Small intestine (tissue), 7 donors: ENCODE measurements at regions not wholly inside any gene's neighbourhood (a gene's known extent, or its start where the extent isn't known, plus 50 kb on each side); places are given as distances from the start of the nearest gene placed in this dataset.

Experiments used
- DNase-seq, 2 donors: peaks; one replicate each; pipeline versions ENCODE4 v3.0.0 to v3.0.0-alpha.2; 2013
- FAIRE-seq: peaks from 2 replicates; lab custom pipeline; 2012; peaks lifted over from hg19 to GRCh38; lab: Jason Lieb, UNC
- H3K27ac ChIP-seq, 3 donors: one replicate each; pipeline ENCODE4 v1.5.1; 2013; ENCODE audit warnings: low read length in 2 of 3, mild to moderate bottlenecking in 2 of 3, control low read depth in 1 of 3, inconsistent platforms in 1 of 3, low read depth in 1 of 3, moderate library complexity in 1 of 3
- H3K27me3 ChIP-seq, 3 donors: one replicate each; pipeline ENCODE4 v1.6.1; 2013; ENCODE audit warnings: low read length in 3 of 3, inconsistent platforms in 1 of 3; ENCODE audit not compliant: control insufficient read depth in 3 of 3, insufficient read depth in 3 of 3
- H3K36me3 ChIP-seq, 3 donors: one replicate each; pipeline ENCODE4 v1.6.1; 2013; ENCODE audit warnings: low read length in 3 of 3, inconsistent platforms in 1 of 3, low read depth in 1 of 3, mild to moderate bottlenecking in 1 of 3, moderate library complexity in 1 of 3; ENCODE audit not compliant: control insufficient read depth in 3 of 3, insufficient read depth in 2 of 3
- H3K4me1 ChIP-seq, 3 donors: one replicate each; pipeline ENCODE4 v1.6.1; 2013; ENCODE audit warnings: low read length in 2 of 3, inconsistent platforms in 1 of 3, low read depth in 1 of 3, mild to moderate bottlenecking in 1 of 3, moderate library complexity in 1 of 3; ENCODE audit not compliant: control insufficient read depth in 3 of 3, insufficient read depth in 2 of 3
- H3K4me3 ChIP-seq, 3 donors: one replicate each; pipeline ENCODE4 v1.5.1; 2013; ENCODE audit warnings: low read length in 3 of 3, control low read depth in 1 of 3, inconsistent platforms in 1 of 3, low read depth in 1 of 3, mild to moderate bottlenecking in 1 of 3, moderate library complexity in 1 of 3
- H3K9me3 ChIP-seq, 2 donors: one replicate each; pipeline ENCODE4 v1.6.1; 2013; ENCODE audit warnings: low read depth in 1 of 2, low read length in 1 of 2; ENCODE audit not compliant: control insufficient read depth in 2 of 2, insufficient read depth in 1 of 2
- WGBS, 3 donors: extraction: QIAGEN DNeasy Blood & Tissue Kit; methylation state at CpG; one replicate each; pipeline ENCODE4 v1.1.7; 2013; 5-methylcytosine and 5-hydroxymethylcytosine counted together
- donor health status: healthy with polysubstance abuse.
- donor health status: control.
- donor health status: control.
- donor health status: Bipolar disorder and iron deficiency.
- donor health status: healthy.

DNA sequence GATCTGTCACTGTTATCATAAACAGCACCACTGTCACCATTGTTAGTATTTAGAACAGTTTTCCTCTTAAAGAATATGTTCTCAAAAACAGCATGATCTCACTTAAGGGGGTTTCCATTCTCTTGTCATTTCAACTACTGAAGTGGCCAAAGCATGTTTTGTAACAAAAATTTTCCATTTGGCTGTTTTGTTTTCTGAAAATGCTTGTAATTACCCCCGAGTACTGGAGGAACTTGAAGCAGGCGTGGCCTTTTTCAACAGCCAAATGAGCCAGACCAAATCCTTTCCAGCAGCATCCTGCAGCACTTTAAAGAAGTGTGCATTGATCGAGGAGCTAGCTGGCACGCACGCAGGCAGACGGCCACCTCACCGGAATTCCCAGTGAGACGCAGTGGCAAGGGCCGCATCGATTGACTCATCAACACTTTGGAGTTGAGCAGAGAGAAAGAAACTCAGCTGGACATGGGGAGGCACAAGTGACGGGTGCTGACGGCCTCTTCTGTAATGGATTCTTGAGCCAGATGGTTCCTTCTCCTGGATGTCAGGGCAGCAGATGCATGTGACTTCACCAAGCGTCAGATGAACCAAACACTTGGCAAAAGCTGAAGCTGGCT lies 234.3 kb upstream of the IGF1R start:
- Histone ChIP-seq H3K4me3 (no peak overlapping the region), H3K27ac (no peak overlapping the region), H3K36me3 (no peaks in the 10 kb centered on the region), H3K9me3 (peaks cover 0 to 4% of the 10 kb centered on the region in 2 donors), H3K27me3 (no peaks in the 10 kb centered on the region), H3K4me1 (no peaks in the 10 kb centered on the region)
- no peak for FAIRE-seq
- no peak for DNase-seq
- 64 to 82% (median 79%) methylated on average over 13 of the region's 13 CpGs for WGBS, 3 donors

DNA sequence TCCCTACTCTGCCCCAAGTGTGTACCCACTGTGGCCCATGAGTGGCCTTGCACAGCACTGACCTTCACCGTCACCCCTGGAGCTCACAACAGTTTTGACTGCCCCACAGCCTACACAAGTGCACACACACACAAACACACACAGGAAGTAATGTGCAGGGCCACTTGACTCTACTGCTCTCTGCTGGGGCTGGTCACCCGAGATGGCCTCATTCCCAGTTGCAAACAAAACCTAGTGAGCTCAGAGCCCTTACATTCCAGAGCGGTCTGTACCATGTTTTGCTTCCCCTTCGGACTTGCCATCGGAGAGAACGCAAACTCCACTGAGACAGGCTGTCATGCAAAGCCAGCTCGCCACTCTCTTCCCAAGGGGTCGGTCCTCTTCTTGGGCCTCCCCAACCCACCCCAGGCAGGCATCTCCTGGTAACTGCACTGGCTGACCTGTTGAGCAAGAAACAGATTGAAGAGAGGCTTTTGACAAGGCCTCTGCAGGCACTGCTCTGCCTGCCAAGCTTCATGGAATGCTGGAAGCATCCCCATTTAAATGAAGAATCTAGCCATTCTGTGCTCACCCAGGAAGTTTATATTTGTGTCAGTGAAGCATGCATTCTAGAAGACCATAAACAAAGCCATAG lies 232.0 kb upstream of the IGF1R start:
- peak overlapping the region in 1 of 3 donors; percentile 32 for H3K27ac ChIP-seq
- no peak for FAIRE-seq
- WGBS, 3 donors: 63 to 79% (median 73%) methylated on average over 8 of the region's 8 CpGs
- H3K4me1 ChIP-seq: peaks cover 0 to 1% (median 0%) of the 10 kb centered on the region in 3 donors
- DNase-seq: no peak
- H3K36me3 ChIP-seq: no peaks in the 10 kb centered on the region
- no peak overlapping the region for H3K4me3 ChIP-seq
- peaks cover 0 to 16% (median 0%) of the 10 kb centered on the region in 3 donors for H3K27me3 ChIP-seq
- H3K9me3 ChIP-seq: peaks cover 0 to 4% of the 10 kb centered on the region in 2 donors

DNA sequence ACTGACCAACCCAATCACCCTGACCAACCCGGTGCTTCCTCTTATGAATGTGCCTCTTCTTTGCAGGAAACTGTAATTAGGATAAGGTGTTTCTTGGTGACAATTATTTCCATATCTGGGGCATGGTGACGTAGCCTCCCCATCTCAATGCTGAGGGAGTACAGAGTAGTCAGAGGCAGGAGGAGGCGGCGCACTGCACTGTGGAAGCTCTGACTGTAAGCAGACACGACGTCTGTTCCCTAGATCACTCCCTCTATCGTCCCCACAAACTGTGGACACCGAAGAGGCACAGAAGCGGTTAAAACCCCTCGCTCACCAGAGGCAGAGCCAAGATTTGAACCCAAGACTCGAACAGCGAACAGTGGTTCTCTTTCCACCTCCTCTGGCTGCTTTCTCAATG lies 231.0 kb upstream of the IGF1R start:
- FAIRE-seq (no peak), DNase-seq (no peak)
- H3K9me3 ChIP-seq: peaks cover 0 to 4% of the 10 kb centered on the region in 2 donors
- H3K27me3 ChIP-seq: peaks cover 0 to 26% (median 2%) of the 10 kb centered on the region in 3 donors
- peaks cover 0 to 7% (median 0%) of the 10 kb centered on the region in 3 donors for H3K4me1 ChIP-seq
- no peak overlapping the region for H3K27ac ChIP-seq
- H3K4me3 ChIP-seq: no peak overlapping the region
- H3K36me3 ChIP-seq: no peaks in the 10 kb centered on the region
- 80 to 89% (median 87%) methylated on average over 12 of the region's 12 CpGs for WGBS, 3 donors

DNA sequence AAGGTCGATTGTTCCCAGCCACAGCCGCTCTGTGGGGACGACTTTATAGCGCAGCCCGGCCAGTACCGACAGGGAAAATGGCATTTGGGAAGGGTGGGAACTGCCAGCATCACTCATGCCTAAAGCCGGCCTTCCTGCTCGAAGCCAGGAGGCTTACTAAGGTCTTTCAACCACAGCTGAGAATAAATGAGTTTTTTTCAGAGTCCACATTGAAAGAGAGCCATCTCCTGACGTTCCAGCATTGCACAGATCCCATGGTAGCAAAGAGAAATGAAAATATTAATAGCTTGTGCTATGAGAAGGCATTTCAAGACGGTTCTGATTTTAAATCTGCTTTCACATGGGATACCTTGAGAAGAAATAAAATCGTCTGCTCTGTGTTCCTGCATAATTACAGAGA lies 230.2 kb upstream of the IGF1R start:
- Histone ChIP-seq H3K36me3 (no peaks in the 10 kb centered on the region), H3K27me3 (peaks cover 0 to 34% (median 4%) of the 10 kb centered on the region in 3 donors), H3K27ac (no peak overlapping the region), H3K4me3 (no peak overlapping the region), H3K9me3 (peaks cover 0 to 2% of the 10 kb centered on the region in 2 donors), H3K4me1 (peaks cover 0 to 7% (median 0%) of the 10 kb centered on the region in 3 donors)
- 76 to 78% (median 77%) methylated on average over 11 of the region's 11 CpGs for WGBS, 3 donors
- FAIRE-seq: no peak
- no peak for DNase-seq

DNA sequence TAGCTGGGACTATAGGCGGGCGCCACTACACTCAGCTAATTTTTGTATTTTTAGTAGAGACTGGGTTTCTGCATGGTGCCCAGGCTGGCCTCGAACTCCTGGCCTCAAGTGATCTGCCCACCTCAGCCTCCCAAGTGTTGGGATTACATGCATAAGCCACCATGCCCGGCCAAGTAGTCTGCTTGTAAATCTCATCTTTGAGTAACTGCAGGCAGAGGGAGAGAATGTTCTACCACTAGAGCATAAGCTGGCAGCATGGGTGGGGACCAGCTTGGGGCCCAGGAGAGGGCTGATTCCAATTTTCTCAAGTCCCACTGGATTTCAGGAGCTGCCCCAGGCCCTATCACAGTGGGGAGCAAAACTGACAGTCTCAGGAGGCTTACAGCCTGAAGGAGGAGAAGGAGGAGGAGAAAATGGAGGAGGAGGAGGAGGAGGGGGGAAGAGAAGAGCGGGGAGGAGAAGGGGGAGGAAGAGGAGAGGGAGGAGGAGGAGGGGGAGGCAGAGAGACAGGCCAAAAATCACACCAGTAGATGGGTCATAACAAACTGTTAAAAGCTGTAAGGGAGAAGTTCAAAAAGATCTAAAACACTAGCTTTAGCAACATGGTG lies 229.1 kb upstream of the IGF1R start:
- FAIRE-seq (no peak), DNase-seq (no peak)
- peaks cover 0 to 35% (median 4%) of the 10 kb centered on the region in 3 donors for H3K27me3 ChIP-seq
- WGBS, 3 donors: 64 to 81% (median 70%) methylated on average over 5 of the region's 5 CpGs
- H3K4me1 ChIP-seq: peaks cover 0 to 7% (median 0%) of the 10 kb centered on the region in 3 donors
- no peaks in the 10 kb centered on the region for H3K36me3 ChIP-seq
- no peaks in the 10 kb centered on the region for H3K9me3 ChIP-seq
- no peak overlapping the region for H3K27ac ChIP-seq
- H3K4me3 ChIP-seq: no peak overlapping the region

DNA sequence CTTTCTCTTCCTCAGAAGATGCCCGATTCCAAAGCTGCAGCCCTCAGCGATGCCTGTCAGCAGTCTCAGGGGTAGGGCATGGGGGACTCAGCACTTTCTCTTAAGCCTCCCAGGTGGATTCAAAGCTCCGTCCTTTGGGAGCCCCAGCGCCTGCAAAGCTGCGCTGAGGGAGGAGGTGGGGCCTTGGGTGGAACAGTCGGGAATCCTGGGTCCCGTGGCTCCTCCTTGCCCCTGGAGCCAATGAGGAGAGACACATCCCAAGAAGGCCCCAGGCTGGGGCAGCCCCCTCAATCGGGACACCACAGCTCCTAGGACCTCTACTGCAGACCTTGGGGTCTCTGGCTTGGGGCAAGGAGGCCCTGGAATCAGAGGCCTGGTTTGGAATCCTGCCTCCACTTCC lies 227.5 kb upstream of the IGF1R start:
- WGBS, 3 donors: 50 to 52% (median 52%) methylated on average over 8 of the region's 8 CpGs
- no peak for FAIRE-seq
- H3K4me3 ChIP-seq: no peak overlapping the region

DNA sequence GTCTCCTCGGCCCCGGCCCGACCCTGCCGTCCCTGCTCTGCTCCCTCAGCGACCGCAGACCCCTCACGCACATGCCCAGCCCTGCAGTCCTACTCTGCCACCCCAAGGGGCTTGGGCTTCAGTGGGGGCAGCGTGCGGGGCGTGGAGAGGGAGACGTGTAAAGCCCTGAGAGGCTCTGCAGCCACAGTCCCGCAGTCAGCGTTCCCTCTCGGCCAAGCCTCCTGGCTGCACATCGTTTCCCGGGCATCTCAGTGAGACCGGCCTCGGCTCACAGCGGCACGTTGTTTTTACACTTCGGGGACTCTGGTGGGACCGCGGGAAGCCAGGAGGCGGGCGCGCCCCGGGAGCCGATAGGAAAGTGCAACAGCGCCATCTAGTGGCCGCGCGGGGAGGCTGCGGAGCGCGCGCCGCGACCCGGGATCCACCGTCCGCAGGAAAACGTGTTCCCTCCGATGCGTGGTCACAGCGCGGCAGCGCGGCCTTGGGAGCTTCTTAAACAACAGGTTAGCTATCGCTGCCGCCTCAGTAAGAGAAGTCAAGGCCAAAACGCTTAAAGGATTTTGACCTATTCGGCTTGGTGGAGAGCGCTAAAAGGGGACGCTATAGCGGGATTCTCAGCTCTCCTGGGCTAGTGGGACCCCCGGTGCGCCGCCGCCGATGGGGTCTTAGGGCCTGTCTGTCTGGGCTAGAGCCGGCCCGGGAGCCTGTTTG lies 226.8 kb upstream of the IGF1R start:
- Histone ChIP-seq H3K4me3 (peak overlapping the region in 1 of 3 donors; percentile 8), H3K27me3 (peaks cover 0 to 44% (median 4%) of the 10 kb centered on the region in 3 donors), H3K4me1 (peaks cover 0 to 7% (median 0%) of the 10 kb centered on the region in 3 donors), H3K9me3 (no peaks in the 10 kb centered on the region), H3K27ac (no peak overlapping the region), H3K36me3 (no peaks in the 10 kb centered on the region)
- DNase-seq: peak; percentile 24 to 67
- WGBS, 3 donors: 4 to 5% (median 5%) methylated on average over 61 to 62 of the region's 62 CpGs
- no peak for FAIRE-seq

More for the DNA sequence above, 227.5 kb upstream of the IGF1R start:
- peaks cover 0 to 38% (median 4%) of the 10 kb centered on the region in 3 donors for H3K27me3 ChIP-seq
- no peak overlapping the region for H3K27ac ChIP-seq
- no peak for DNase-seq
- peaks cover 0 to 7% (median 0%) of the 10 kb centered on the region in 3 donors for H3K4me1 ChIP-seq
- H3K9me3 ChIP-seq: no peaks in the 10 kb centered on the region
- H3K36me3 ChIP-seq: no peaks in the 10 kb centered on the region

DNA sequence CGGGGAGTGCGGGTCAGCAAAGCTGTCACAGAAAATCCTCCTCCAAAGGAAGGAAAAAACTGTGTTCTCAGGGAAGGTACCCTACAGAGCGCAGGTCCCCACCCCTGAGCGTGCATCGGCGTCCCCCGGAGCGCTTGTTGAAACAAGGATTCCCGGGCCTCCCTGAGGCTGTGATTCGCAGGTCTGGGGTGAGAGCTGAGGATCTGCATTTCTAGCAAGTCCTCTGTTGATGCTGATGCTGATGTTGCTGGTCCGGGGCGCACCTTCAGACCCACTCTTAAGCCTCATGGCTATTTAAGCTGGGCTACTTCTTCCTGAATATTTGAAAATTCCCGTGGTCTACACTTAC lies 226.2 kb upstream of the IGF1R start:
- no peak for FAIRE-seq
- Histone ChIP-seq H3K4me3 (no peak overlapping the region), H3K27ac (no peak overlapping the region), H3K4me1 (peaks cover 0 to 7% (median 0%) of the 10 kb centered on the region in 3 donors), H3K9me3 (no peaks in the 10 kb centered on the region), H3K27me3 (peaks cover 0 to 48% (median 4%) of the 10 kb centered on the region in 3 donors), H3K36me3 (no peaks in the 10 kb centered on the region)
- 16 to 20% (median 16%) methylated on average over 13 of the region's 13 CpGs for WGBS, 3 donors
- DNase-seq: no peak
